ENCODE measurements at regions not wholly inside any gene's neighbourhood (a gene's known extent, or its start where the extent isn't known, plus 50 kb on each side); places are given as distances from the start of the nearest gene placed in this dataset.
"Not testable (repeated sequence)": the region's sequence is repeated elsewhere in the genome, so short reads cannot be mapped to it uniquely, and the experiment has no call there.

- not testable (repeated sequence) for TF ChIP-seq CTCF, EZH2, EZH2phosphoT487 (IDR thresholded peaks at IDR 0.05)
Observed at GRCh38 chr2:31803481-31804153, 207.2 kb downstream of the MEMO1 start.
